ENCODE measurements at regions not wholly inside any gene's neighbourhood (a gene's known extent, or its start where the extent isn't known, plus 50 kb on each side); places are given as distances from the start of the nearest gene placed in this dataset.
A peak's percentile ranks its signal among the peaks of the same experiment; 100 is the strongest.

GRCh38 chr7:63521-64021, 128.8 kb upstream of the FAM20C start:
- H2AK5ac ChIP-seq (ENCODE audit: low read depth, low read length) = no peak overlapping the region
- H4K91ac ChIP-seq (ENCODE audit: insufficient read depth, low read depth, low read length) = no peak overlapping the region
- H3K14ac ChIP-seq (replicated peaks; ENCODE audit: low read depth, low read length) = no peak overlapping the region
- CTCF ChIA-PET = interaction anchor here (0.6 to 1.6 kb wide), 4 partner anchors 8 to 144 kb away, joined by 3 to 6 read pairs (median 3); partner anchors contain the start of gene FAM20C
- no TSS peak for BruUV-seq (replicated peaks)
- no peaks in the 10 kb centered on the region for H4K20me1 ChIP-seq (ENCODE audit: insufficient read depth, low read length)
- H2BK120ac ChIP-seq (ENCODE audit: low read depth, low read length) = 0 out of 2 replicates have a peak overlapping the region, but pooled peaks have one; percentile 47
- H3K56ac ChIP-seq (ENCODE audit: extremely low read depth, insufficient read depth, low read length) = no peak overlapping the region
- H3K4me3 ChIP-seq (ENCODE audit: insufficient read depth, low read depth, low read length) = no peak overlapping the region
- dilution Hi-C loops (cut with HindIII; ENCODE audit: low sequenced_read_pairs, unreplicated experiment) = no loop called here
- H3K23ac ChIP-seq (ENCODE audit: low read depth, low read length) = no peak overlapping the region
- H2BK15ac ChIP-seq (ENCODE audit: low read depth, low read length) = no peak overlapping the region
- no peak overlapping the region for H3K4me2 ChIP-seq (ENCODE audit: low read depth, low read length)
- intact Hi-C loops (cut with micrococcal nuclease) = loop anchor here (1.0 kb wide), 1 partner anchor 131 kb away; no protein-coding TSS in a partner anchor
- H4K5ac ChIP-seq (ENCODE audit: low read depth, low read length) = no peak overlapping the region
- H3K36me3 ChIP-seq (ENCODE audit: control insufficient read depth, insufficient read depth, low read length) = no peaks in the 10 kb centered on the region
- no peak overlapping the region for H2AK9ac ChIP-seq (replicated peaks; ENCODE audit: low read depth, low read length, poor library complexity)
- no peaks in the 10 kb centered on the region; a peak in 1 of 4 replicates for H3K79me1 ChIP-seq (ENCODE audit: low read depth in 1 of 2, low read length in 2 of 2)
- peaks cover 13% of the 10 kb centered on the region for H3K4me1 ChIP-seq (ENCODE audit: control insufficient read depth, insufficient read depth, low read length)
- H3K9ac ChIP-seq (ENCODE audit: low read depth, low read length) = no peak overlapping the region
- no peak overlapping the region for H3K27ac ChIP-seq (ENCODE audit: insufficient read depth, low read length)
- in situ Hi-C loops (cut with MboI; ENCODE audit: low sequenced_read_pairs) = no loop called here
- no peaks in the 10 kb centered on the region for H3K9me3 ChIP-seq (ENCODE audit: control insufficient read depth, insufficient read depth, low read length)
- no peak overlapping the region for H3K18ac ChIP-seq (ENCODE audit: low read depth, low read length)
- peaks cover 3% of the 10 kb centered on the region; the same call in 1 of the 2 replicates for H3K27me3 ChIP-seq (ENCODE audit: control insufficient read depth, insufficient read depth, low read length)
- 75% methylated on average over 3 of the region's 11 CpGs; no CpG with 5 or more reads in 1 of the 2 experiments for WGBS, 2 experiments (ENCODE audit: extremely low coverage in 2 of 2, insufficient read length in 1 of 2)
- no peak for TF ChIP-seq BHLHE40 (IDR thresholded peaks at IDR 0.05; ENCODE audit: low read depth, low read length)
- TF ChIP-seq SMC3 (IDR thresholded peaks at IDR 0.05; ENCODE audit: low read depth, low read length) = no peak
- TF ChIP-seq RCOR1 (IDR thresholded peaks at IDR 0.05; ENCODE audit: insufficient replicate concordance, low read length) = no peak
- TF ChIP-seq ELK1 (IDR thresholded peaks at IDR 0.05; ENCODE audit: borderline replicate concordance, low read depth, low read length) = no peak
- TF ChIP-seq MXI1 (IDR thresholded peaks at IDR 0.05; ENCODE audit: borderline replicate concordance, low read depth, low read length) = no peak
- TF ChIP-seq NFE2L2 (IDR thresholded peaks at IDR 0.05; ENCODE audit: low read depth, low read length) = no peak
- TF ChIP-seq MAZ (IDR thresholded peaks at IDR 0.05; ENCODE audit: borderline replicate concordance, low read depth, low read length) = no peak
- no peak for TF ChIP-seq RFX5 (IDR thresholded peaks at IDR 0.05; ENCODE audit: low read depth, low read length)
- TF ChIP-seq USF2 (IDR thresholded peaks at IDR 0.05; ENCODE audit: low read depth, low read length) = no peak
- no peak for TF ChIP-seq MAFK (IDR thresholded peaks at IDR 0.05; ENCODE audit: low read depth, low read length)
- TF ChIP-seq POLR2A (IDR thresholded peaks at IDR 0.05; ENCODE audit: low read depth, low read length) = no peak
- no peak for TF ChIP-seq CTCF (conservative IDR thresholded peaks at IDR 0.05; ENCODE audit: low read depth, low read length)
- no peak for TF ChIP-seq CHD1 (IDR thresholded peaks at IDR 0.05; ENCODE audit: low read depth, low read length)
- DNase-seq (no peak), ATAC-seq (ENCODE audit: low read depth) (peak; percentile 2; the same call in 1 of the 2 replicates)
- H3K9me1 ChIP-seq (ENCODE audit: insufficient read depth, low read length) = peaks cover 16% of the 10 kb centered on the region
- no peak overlapping the region for H2BK5ac ChIP-seq (ENCODE audit: low read depth, low read length, poor library complexity, severe bottlenecking)
- no peak overlapping the region for H4K8ac ChIP-seq (ENCODE audit: low read depth in 2 of 2, low read length in 2 of 2)
- no peak overlapping the region for H2BK20ac ChIP-seq (ENCODE audit: low read depth, low read length)
- H3K4ac ChIP-seq (ENCODE audit: low read depth, low read length) = 0 out of 2 replicates have a peak overlapping the region, but pooled peaks have one; percentile 15
- POLR2A ChIA-PET (ENCODE audit: unreplicated experiment) = no interaction called here
- H2AFZ ChIP-seq (replicated peaks; ENCODE audit: low read length, poor library complexity) = peak overlapping the region; percentile 17

Data from IMR-90 (cell line).